C4-2B (cell line): ENCODE measurements at regions not wholly inside any gene's neighbourhood (a gene's known extent, or its start where the extent isn't known, plus 50 kb on each side); places are given as distances from the start of the nearest gene placed in this dataset.
A peak's percentile ranks its signal among the peaks of the same experiment; 100 is the strongest.

Experiments used
- H3K27ac ChIP-seq: fragments of 450-650 bp; 2 replicates; pipeline ENCODE4 v1.5.1; 2017
- CTCF ChIP-seq: fragments of 450-650 bp; conservative IDR thresholded peaks from 2 replicates; pipeline ENCODE4 v1.5.1; 2017; ENCODE audit warnings: mild to moderate bottlenecking
- ZFX ChIP-seq: fragments of 450-650 bp; IDR thresholded peaks from 2 replicates; pipeline ENCODE4 v1.6.1; 2017

- no peak overlapping the region for H3K27ac ChIP-seq
- no peak for TF ChIP-seq CTCF
- no peak for TF ChIP-seq ZFX
These were observed 269.9 kb downstream of the RPL10L start for GRCh38 chr14:46381674-46382073.

GRCh38 chr14:46378248-46378647, 273.3 kb downstream of the RPL10L start:
- H3K27ac ChIP-seq: no peak overlapping the region
- TF ChIP-seq ZFX (no peak), CTCF (no peak)

- H3K27ac ChIP-seq: no peak overlapping the region
- no peak for TF ChIP-seq CTCF
- no peak for TF ChIP-seq ZFX
These were observed 274.3 kb downstream of the RPL10L start for GRCh38 chr14:46377305-46377704.

- TF ChIP-seq ZFX: no peak
- no peak for TF ChIP-seq CTCF
- no peak overlapping the region for H3K27ac ChIP-seq
These were observed 282.2 kb downstream of the RPL10L start for GRCh38 chr14:46369391-46369790.

GRCh38 chr14:46368275-46368674, 283.3 kb downstream of the RPL10L start:
- TF ChIP-seq ZFX (no peak), CTCF (no peak)
- no peak overlapping the region for H3K27ac ChIP-seq

- TF ChIP-seq ZFX: no peak
- no peak for TF ChIP-seq CTCF
These were observed 298.7 kb downstream of the RPL10L start for GRCh38 chr14:46352844-46353243.

GRCh38 chr14:46344327-46344937, 307.1 kb downstream of the RPL10L start:
- TF ChIP-seq CTCF: peak; percentile 85
- TF ChIP-seq ZFX: no peak
- no peak overlapping the region for H3K27ac ChIP-seq

More at GRCh38 chr14:46352844-46353243, 298.7 kb downstream of the RPL10L start:
- no peak overlapping the region for H3K27ac ChIP-seq
